ENCODE measurements at regions not wholly inside any gene's neighbourhood (a gene's known extent, or its start where the extent isn't known, plus 50 kb on each side); places are given as distances from the start of the nearest gene placed in this dataset.

- no TSS peak for BruUV-seq (replicated peaks)
- Histone ChIP-seq H3K9ac (replicated peaks; ENCODE audit: extremely low read depth, insufficient read depth, low read length) (no peak overlapping the region), H3K9me1 (replicated peaks; ENCODE audit: control insufficient read depth, extremely low read depth, insufficient read depth, low read length) (no peaks in the 10 kb centered on the region), H3K9me3 (replicated peaks; ENCODE audit: control insufficient read depth, insufficient read depth, low read length) (peaks cover 6% of the 10 kb centered on the region), H3K79me2 (ENCODE audit: control insufficient read depth, insufficient read depth, low read length) (no peaks in the 10 kb centered on the region), H3K27me3 (ENCODE audit: control insufficient read depth in 2 of 2, insufficient read depth in 2 of 2, low read length in 2 of 2) (no peaks in the 10 kb centered on the region), H4K20me1 (replicated peaks; ENCODE audit: control insufficient read depth, extremely low read depth, insufficient read depth, low read length) (no peaks in the 10 kb centered on the region), H3K27ac (ENCODE audit: insufficient read depth, low read depth, low read length) (no peak overlapping the region), H3K4me1 (ENCODE audit: control insufficient read depth, extremely low read depth, insufficient read depth, low read length) (no peaks in the 10 kb centered on the region), H3K4me3 (replicated peaks in 1 of 3; ENCODE audit: insufficient read depth in 1 of 3, low read depth in 1 of 3, low read length in 3 of 3) (no peak overlapping the region), H3K4me2 (ENCODE audit: insufficient read depth, low read length) (no peak overlapping the region), H2AFZ (ENCODE audit: low read depth, low read length) (no peak overlapping the region), H3K36me3 (ENCODE audit: control insufficient read depth in 2 of 2, extremely low read depth in 1 of 2, insufficient read depth in 2 of 2, low read length in 2 of 2) (no peaks in the 10 kb centered on the region)
- dilution Hi-C loops (cut with MboI; ENCODE audit: extremely low pct_ligation_motif_present, low sequenced_read_pairs), result no loop called here
- TF ChIP-seq CTCF (IDR thresholded peaks at IDR 0.05; ENCODE audit: extremely low read depth in 1 of 2, insufficient read depth in 1 of 2, low read depth in 1 of 2, low read length in 2 of 2) (no peak), EZH2 (IDR thresholded peaks at IDR 0.05; ENCODE audit: borderline replicate concordance, low read depth, low read length, severe bottlenecking) (no peak), MYC (IDR thresholded peaks at IDR 0.05; ENCODE audit: low read depth, low read length) (no peak), JUN (IDR thresholded peaks at IDR 0.05; ENCODE audit: borderline replicate concordance, insufficient read depth, insufficient read length, low read depth) (no peak), POLR2AphosphoS5 (IDR thresholded peaks at IDR 0.05; ENCODE audit: insufficient read depth, low read depth, low read length) (no peak), POLR2A (IDR thresholded peaks at IDR 0.05; ENCODE audit: low read depth, low read length) (no peak)
- POLR2A ChIA-PET, result no interaction called here
- DNase-seq (ENCODE audit: low read depth, low spot score) (no peak), FAIRE-seq (no peak)
- intact Hi-C loops (cut with micrococcal nuclease), result no loop called here
- CTCF ChIA-PET, result no interaction called here
Measured at GRCh38 chr22:34214372-34214771, 294.1 kb upstream of the LARGE1 start.

- Histone ChIP-seq H3K4me2 (ENCODE audit: insufficient read depth, low read length) (no peak overlapping the region), H3K9ac (replicated peaks; ENCODE audit: extremely low read depth, insufficient read depth, low read length) (no peak overlapping the region), H3K27ac (ENCODE audit: insufficient read depth, low read depth, low read length) (no peak overlapping the region), H3K4me3 (replicated peaks in 1 of 3; ENCODE audit: insufficient read depth in 1 of 3, low read depth in 1 of 3, low read length in 3 of 3) (no peak overlapping the region), H3K4me1 (ENCODE audit: control insufficient read depth, extremely low read depth, insufficient read depth, low read length) (no peaks in the 10 kb centered on the region), H3K36me3 (ENCODE audit: control insufficient read depth in 2 of 2, extremely low read depth in 1 of 2, insufficient read depth in 2 of 2, low read length in 2 of 2) (no peaks in the 10 kb centered on the region), H3K27me3 (ENCODE audit: control insufficient read depth in 2 of 2, insufficient read depth in 2 of 2, low read length in 2 of 2) (no peaks in the 10 kb centered on the region), H3K9me3 (replicated peaks; ENCODE audit: control insufficient read depth, insufficient read depth, low read length) (peaks cover 7% of the 10 kb centered on the region), H3K9me1 (replicated peaks; ENCODE audit: control insufficient read depth, extremely low read depth, insufficient read depth, low read length) (no peaks in the 10 kb centered on the region), H2AFZ (ENCODE audit: low read depth, low read length) (no peak overlapping the region), H3K79me2 (ENCODE audit: control insufficient read depth, insufficient read depth, low read length) (no peaks in the 10 kb centered on the region), H4K20me1 (replicated peaks; ENCODE audit: control insufficient read depth, extremely low read depth, insufficient read depth, low read length) (no peaks in the 10 kb centered on the region)
- DNase-seq (ENCODE audit: low read depth, low spot score) (no peak), FAIRE-seq (no peak)
- POLR2A ChIA-PET, result no interaction called here
- TF ChIP-seq GATA2 (IDR thresholded peaks at IDR 0.05; ENCODE audit: insufficient read depth, insufficient read length, low read depth, low read length) (no peak), MYC (IDR thresholded peaks at IDR 0.05; ENCODE audit: low read depth, low read length) (no peak), POLR2A (IDR thresholded peaks at IDR 0.05; ENCODE audit: low read depth, low read length) (no peak), EZH2 (IDR thresholded peaks at IDR 0.05; ENCODE audit: borderline replicate concordance, low read depth, low read length, severe bottlenecking) (no peak), JUN (IDR thresholded peaks at IDR 0.05; ENCODE audit: borderline replicate concordance, insufficient read depth, insufficient read length, low read depth) (no peak), CTCF (IDR thresholded peaks at IDR 0.05; ENCODE audit: extremely low read depth in 1 of 2, insufficient read depth in 1 of 2, low read depth in 1 of 2, low read length in 2 of 2) (no peak), POLR2AphosphoS5 (IDR thresholded peaks at IDR 0.05; ENCODE audit: insufficient read depth, low read depth, low read length) (no peak), FOS (IDR thresholded peaks at IDR 0.05; ENCODE audit: borderline replicate concordance, insufficient read depth, low read length) (no peak)
- TF ChIP-seq, protein P1, sequence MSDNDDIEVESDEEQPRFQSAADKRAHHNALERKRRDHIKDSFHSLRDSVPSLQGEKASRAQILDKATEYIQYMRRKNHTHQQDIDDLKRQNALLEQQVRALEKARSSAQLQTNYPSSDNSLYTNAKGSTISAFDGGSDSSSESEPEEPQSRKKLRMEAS (IDR thresholded peaks at IDR 0.05; ENCODE audit: insufficient read depth, insufficient read length), result no peak
- dilution Hi-C loops (cut with MboI; ENCODE audit: extremely low pct_ligation_motif_present, low sequenced_read_pairs), result no loop called here
- intact Hi-C loops (cut with micrococcal nuclease), result no loop called here
- no TSS peak for BruUV-seq (replicated peaks)
- CTCF ChIA-PET, result no interaction called here
Measured at GRCh38 chr22:34225278-34225677, 305.0 kb upstream of the LARGE1 start.

Measured in endothelial cell of umbilical vein (primary cell).